HepG2 (cell line): ENCODE measurements at regions not wholly inside any gene's neighbourhood (a gene's known extent, or its start where the extent isn't known, plus 50 kb on each side); places are given as distances from the start of the nearest gene placed in this dataset.

Experiments
- ATAC-seq: fragments of 200-7000 bp; cut with Tn5 transposase; 3 replicates; pipeline ENCODE4 v1.9.1; 2020; ENCODE audit warnings: mild to moderate bottlenecking, moderate library complexity
- BruUV-seq: library from RNA; stranded (reverse); fragments of 400-500 nt; replicated peaks from 2 replicates; lab custom pipeline; 2021; lab: Mats Ljungman, UMichigan
- CTCF ChIA-PET: fragments of 300-600 bp; formaldehyde crosslinking; extraction: SDS; loops from one replicate; lab custom pipeline; 2021; ENCODE audit warnings: low total read pairs, inconsistent platforms, low intra/inter-chr PET ratio; lab: Yijun Ruan, JAX
- POLR2A ChIA-PET: fragments of 350-600 bp; sonication (Branson Sonifier 250); formaldehyde crosslinking; loops from one replicate; lab custom pipeline; 2020; ENCODE audit warnings: antibody characterized with exemption, inconsistent platforms; lab: Yijun Ruan, JAX
- DNase-seq: peaks from one replicate; pipeline ENCODE4 v3.0.0-alpha.2; 2015; ENCODE audit warnings: low spot score
- FAIRE-seq: peaks from 3 replicates; lab custom pipeline; 2011; peaks lifted over from hg19 to GRCh38; lab: Jason Lieb, UNC
- H2AFZ ChIP-seq: one replicate; pipeline ENCODE4 v1.6.1; 2011; ENCODE audit warnings: low read length, inconsistent platforms
- H3K27ac ChIP-seq: fragments of 300-600 bp; 3 replicates; pipeline ENCODE4 v1.8.0; 2011; ENCODE audit warnings: mixed run types, mild to moderate bottlenecking, mixed read lengths, low read length, inconsistent platforms; ENCODE audit not compliant: insufficient read depth; ENCODE audit errors: extremely low read length
- H3K27me3 ChIP-seq, 2 experiments: fragments of 200-600 bp in 1 of 2; 2 replicates in 1 of 2; 3 replicates in 1 of 2; pipeline versions ENCODE4 v1.6.0 to v1.8.0; 2011; ENCODE audit warnings: low read length in 2 of 2, mild to moderate bottlenecking in 2 of 2, moderate library complexity in 2 of 2, inconsistent platforms in 1 of 2; ENCODE audit not compliant: insufficient read depth in 2 of 2, control insufficient read depth in 1 of 2
- H3K36me3 ChIP-seq, 2 experiments: fragments of 200-600 bp in 1 of 2; replicated peaks in 1 of 2; 2 replicates in 1 of 2; 3 replicates in 1 of 2; pipeline versions ENCODE4 v1.5.1 to v1.8.0; 2011; ENCODE audit warnings: low read length in 2 of 2, inconsistent platforms in 1 of 2; ENCODE audit not compliant: insufficient read depth in 2 of 2, control insufficient read depth in 1 of 2
- H3K4me1 ChIP-seq: 2 replicates; pipeline ENCODE4 v1.5.1; 2012; ENCODE audit warnings: low read length, inconsistent platforms; ENCODE audit not compliant: insufficient read depth
- H3K4me2 ChIP-seq: 2 replicates; pipeline ENCODE4 v1.6.0; 2011; ENCODE audit warnings: low read depth, low read length, inconsistent platforms
- H3K4me3 ChIP-seq, 3 experiments: fragments of 200-600 bp in 1 of 3; sonication (generic), shearing (Covaris generic) in 1 of 3; replicated peaks in 1 of 3; 2 replicates each; pipeline ENCODE4 v1.5.1; 2011 to 2016; ENCODE audit warnings: low read length in 3 of 3, inconsistent platforms in 2 of 3, low read depth in 2 of 3, mild to moderate bottlenecking in 2 of 3, control low read depth in 1 of 3, mixed read lengths in 1 of 3; ENCODE audit not compliant: insufficient read depth in 1 of 3
- H3K79me2 ChIP-seq: one replicate; pipeline ENCODE4 v1.6.1; 2011; ENCODE audit warnings: low read length, inconsistent platforms; ENCODE audit not compliant: insufficient read depth
- H3K9ac ChIP-seq: 2 replicates; pipeline ENCODE4 v1.6.0; 2011; ENCODE audit warnings: mild to moderate bottlenecking, low read depth, low read length, inconsistent platforms; ENCODE audit not compliant: insufficient read depth
- H3K9me3 ChIP-seq: 2 replicates; pipeline ENCODE4 v1.5.1; 2012; ENCODE audit warnings: mild to moderate bottlenecking, low read length
- H4K20me1 ChIP-seq: 2 replicates; pipeline ENCODE4 v1.6.0; 2011; ENCODE audit warnings: inconsistent platforms, mild to moderate bottlenecking, low read length, moderate library complexity; ENCODE audit not compliant: insufficient read depth
- ARID3A ChIP-seq: IDR thresholded peaks from 2 replicates; pipeline ENCODE4 v1.6.1; 2012; ENCODE audit warnings: low read depth, low read length, improper control_type of control experiment
- FIP1L1 ChIP-seq: fragments of 200-400 bp; formaldehyde crosslinking; IDR thresholded peaks from 2 replicates; pipeline ENCODE4 v1.6.1; 2018; ENCODE audit warnings: low read depth, mild to moderate bottlenecking, low read length, moderate library complexity, borderline replicate concordance; ENCODE audit not compliant: insufficient read depth
- GATA4 ChIP-seq: sonication (generic); IDR thresholded peaks from 2 replicates; pipeline ENCODE4 v1.6.1; 2016; ENCODE audit warnings: antibody characterized with exemption, low read depth, borderline replicate concordance
- GPBP1L1 ChIP-seq: sonication (generic); formaldehyde crosslinking; IDR thresholded peaks from 2 replicates; pipeline ENCODE4 v1.5.0; 2020; ENCODE audit warnings: mild to moderate bottlenecking, missing genetic modification reagents
- KDM6A ChIP-seq: IDR thresholded peaks from 2 replicates; pipeline ENCODE4 v1.6.1; 2016; ENCODE audit warnings: low read depth
- LCORL ChIP-seq, 2 experiments: fragments of 450-650 bp in 1 of 2; sonication (generic) in 1 of 2; formaldehyde crosslinking in 1 of 2; IDR thresholded peaks; 2 replicates each; pipeline versions ENCODE4 v1.5.0 to v1.6.1; 2017 to 2020; ENCODE audit warnings: antibody characterized with exemption in 1 of 2, missing genetic modification reagents in 1 of 2
- NFE2L1 ChIP-seq: sonication (generic); formaldehyde crosslinking; IDR thresholded peaks from 2 replicates; pipeline ENCODE4 v1.4.0; 2020; ENCODE audit warnings: missing genetic modification reagents, mild to moderate bottlenecking, borderline replicate concordance
- NFE2L2 ChIP-seq: fragments of 150-350 bp; IDR thresholded peaks from 2 replicates; pipeline ENCODE4 v1.6.1; 2014; ENCODE audit warnings: low read length
- PCBP2 ChIP-seq: fragments of 200-400 bp; formaldehyde crosslinking; optimal IDR thresholded peaks from 2 replicates; pipeline ENCODE3; 2018; ENCODE audit warnings: low read length, low read depth; ENCODE audit not compliant: poor library complexity, severe bottlenecking
- RBM39 ChIP-seq: fragments of 200-400 bp; formaldehyde crosslinking; IDR thresholded peaks from one replicate; pipeline ENCODE4 v1.6.1; 2018; ENCODE audit warnings: antibody characterized with exemption, mild to moderate bottlenecking, low read depth, low read length; ENCODE audit not compliant: poor library complexity, severe bottlenecking
- SNAPC2 ChIP-seq: sonication (generic); formaldehyde crosslinking; IDR thresholded peaks from 2 replicates; pipeline ENCODE4 v1.8.1; 2022; ENCODE audit warnings: mild to moderate bottlenecking, missing genetic modification reagents
- SP2 ChIP-seq: sonication (generic); formaldehyde crosslinking; IDR thresholded peaks from 2 replicates; pipeline ENCODE4 v1.5.1; 2020; ENCODE audit warnings: mild to moderate bottlenecking, missing genetic modification reagents
- TBX2 ChIP-seq: sonication (generic); formaldehyde crosslinking; IDR thresholded peaks from 2 replicates; pipeline ENCODE4 v1.5.0; 2020; ENCODE audit warnings: missing genetic modification reagents, mild to moderate bottlenecking, borderline replicate concordance
- TRIM24 ChIP-seq: sonication (generic); formaldehyde crosslinking; IDR thresholded peaks from 2 replicates; pipeline ENCODE4 v1.8.0; 2022; ENCODE audit warnings: mild to moderate bottlenecking, missing genetic modification reagents
- XRCC5 ChIP-seq: fragments of 200-400 bp; formaldehyde crosslinking; optimal IDR thresholded peaks from 2 replicates; pipeline ENCODE3; 2017; ENCODE audit warnings: mild to moderate bottlenecking, low read length
- ZNF180 ChIP-seq: sonication (generic); formaldehyde crosslinking; IDR thresholded peaks from 2 replicates; pipeline ENCODE4 v1.4.0; 2020; ENCODE audit warnings: low read depth, missing genetic modification reagents, borderline replicate concordance
- ZNF224 ChIP-seq: sonication (generic); formaldehyde crosslinking; IDR thresholded peaks from 2 replicates; pipeline ENCODE4 v1.5.0; 2020; ENCODE audit warnings: mild to moderate bottlenecking, missing genetic modification reagents
- ZNF672 ChIP-seq: sonication (generic); formaldehyde crosslinking; IDR thresholded peaks from 2 replicates; pipeline ENCODE4 v1.8.1; 2022; ENCODE audit warnings: missing genetic modification reagents
- WGBS: methylation state at CpG from one replicate; pipeline ENCODE4 v1.1.6; 2017; ENCODE audit warnings: low lambda C conversion rate; 5-methylcytosine and 5-hydroxymethylcytosine counted together
- in situ Hi-C: cut with HindIII; loops from 2 replicates; pipeline ENCODE4 v1.10.0; 2017; ENCODE audit warnings: low pct_unique_long_range_greater_than_20kb; ENCODE audit not compliant: extremely low pct_ligation_motif_present
- intact Hi-C: fragments of 100-400 bp; cut with micrococcal nuclease; formaldehyde crosslinking; loops from one replicate; pipeline ENCODE4 v1.10.0; 2022; ENCODE audit not compliant: unreplicated experiment

GRCh38 chr1:172755099-172755498, 96.2 kb downstream of the FASLG start:
- intact Hi-C loops (no loop called here), in situ Hi-C loops (no loop called here)
- ChIA-PET CTCF (no interaction called here), POLR2A (no interaction called here)
- TF ChIP-seq NFE2L1 (CRISPR knock-in tag) (no peak), SP2 (CRISPR knock-in tag) (no peak), ZNF180 (CRISPR knock-in tag) (no peak), ARID3A (no peak), RBM39 (no peak), TBX2 (CRISPR knock-in tag) (no peak)
- Histone ChIP-seq H3K4me1 (no peaks in the 10 kb centered on the region), H3K27ac (no peak overlapping the region), H3K9ac (no peak overlapping the region), H4K20me1 (no peaks in the 10 kb centered on the region), H3K79me2 (no peaks in the 10 kb centered on the region), H2AFZ (no peak overlapping the region), H3K27me3 (0 out of 5 replicates have a peak, but pooled peaks cover 0 to 8% of the 10 kb centered on the region in 2 experiments), H3K36me3 (no peaks in the 10 kb centered on the region), H3K4me3 (no peak overlapping the region), H3K4me2 (no peak overlapping the region), H3K9me3 (no peaks in the 10 kb centered on the region)
- 47% methylated on average over 7 of the region's 7 CpGs for WGBS
- DNase-seq (no peak), FAIRE-seq (no peak), ATAC-seq (no peak)
- BruUV-seq, result no TSS peak

GRCh38 chr1:172756024-172756423, 97.1 kb downstream of the FASLG start:
- 3% methylated on average over 4 of the region's 4 CpGs for WGBS
- H3K27me3 ChIP-seq, result 0 out of 5 replicates have a peak, but pooled peaks cover 0 to 8% of the 10 kb centered on the region in 2 experiments
- no peaks in the 10 kb centered on the region for H4K20me1 ChIP-seq
- no peaks in the 10 kb centered on the region for H3K4me1 ChIP-seq
- H3K9me3 ChIP-seq, result no peaks in the 10 kb centered on the region
- DNase-seq (no peak), ATAC-seq (no peak), FAIRE-seq (no peak)
- intact Hi-C loops (no loop called here), in situ Hi-C loops (no loop called here)
- no peak overlapping the region for H2AFZ ChIP-seq
- no peak overlapping the region for H3K4me3 ChIP-seq
- H3K79me2 ChIP-seq, result no peaks in the 10 kb centered on the region
- ChIA-PET POLR2A (no interaction called here), CTCF (no interaction called here)
- H3K36me3 ChIP-seq, result no peaks in the 10 kb centered on the region
- H3K27ac ChIP-seq, result no peak overlapping the region
- no peak overlapping the region for H3K9ac ChIP-seq
- no peak overlapping the region for H3K4me2 ChIP-seq
- no TSS peak for BruUV-seq
- TF ChIP-seq SNAPC2 (CRISPR knock-in tag) (no peak), NFE2L2 (no peak), FIP1L1 (no peak), ZNF224 (CRISPR knock-in tag) (no peak), TRIM24 (no peak), ZNF180 (CRISPR knock-in tag) (no peak), XRCC5 (no peak), KDM6A (CRISPR knock-in tag) (no peak), LCORL (IDR thresholded peaks at IDR 0.05) (no peak), LCORL (CRISPR knock-in tag; IDR thresholded peaks at IDR 0.05) (no peak), GPBP1L1 (CRISPR knock-in tag) (no peak), GATA4 (no peak), ZNF672 (no peak), PCBP2 (no peak)
